ENCODE measurements at regions not wholly inside any gene's neighbourhood (a gene's known extent, or its start where the extent isn't known, plus 50 kb on each side); places are given as distances from the start of the nearest gene placed in this dataset.

DNA sequence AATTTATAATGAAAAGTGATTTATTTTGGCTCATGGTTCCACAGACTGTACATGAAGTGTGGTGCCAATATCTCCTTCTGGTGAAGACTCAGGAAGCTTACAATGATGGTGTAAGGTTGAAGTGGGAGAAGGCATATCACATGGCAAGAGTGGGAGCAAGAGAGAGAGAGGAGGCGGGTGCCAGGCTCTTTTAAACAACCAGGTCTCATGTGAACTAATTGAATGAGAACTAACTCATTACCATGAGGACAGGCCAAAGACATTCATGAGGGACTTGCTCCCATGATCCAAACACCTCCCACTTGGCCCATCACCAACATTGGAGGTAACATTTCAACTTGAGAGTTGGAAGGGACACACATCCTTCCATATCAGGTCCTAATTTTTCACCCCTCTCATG lies 155.2 kb downstream of the SLC38A4 start:
- TF ChIP-seq, protein P1, sequence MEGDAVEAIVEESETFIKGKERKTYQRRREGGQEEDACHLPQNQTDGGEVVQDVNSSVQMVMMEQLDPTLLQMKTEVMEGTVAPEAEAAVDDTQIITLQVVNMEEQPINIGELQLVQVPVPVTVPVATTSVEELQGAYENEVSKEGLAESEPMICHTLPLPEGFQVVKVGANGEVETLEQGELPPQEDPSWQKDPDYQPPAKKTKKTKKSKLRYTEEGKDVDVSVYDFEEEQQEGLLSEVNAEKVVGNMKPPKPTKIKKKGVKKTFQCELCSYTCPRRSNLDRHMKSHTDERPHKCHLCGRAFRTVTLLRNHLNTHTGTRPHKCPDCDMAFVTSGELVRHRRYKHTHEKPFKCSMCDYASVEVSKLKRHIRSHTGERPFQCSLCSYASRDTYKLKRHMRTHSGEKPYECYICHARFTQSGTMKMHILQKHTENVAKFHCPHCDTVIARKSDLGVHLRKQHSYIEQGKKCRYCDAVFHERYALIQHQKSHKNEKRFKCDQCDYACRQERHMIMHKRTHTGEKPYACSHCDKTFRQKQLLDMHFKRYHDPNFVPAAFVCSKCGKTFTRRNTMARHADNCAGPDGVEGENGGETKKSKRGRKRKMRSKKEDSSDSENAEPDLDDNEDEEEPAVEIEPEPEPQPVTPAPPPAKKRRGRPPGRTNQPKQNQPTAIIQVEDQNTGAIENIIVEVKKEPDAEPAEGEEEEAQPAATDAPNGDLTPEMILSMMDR (conservative IDR thresholded peaks at IDR 0.05), result no peak
- TF ChIP-seq ZFX (IDR thresholded peaks at IDR 0.05), result no peak
- no peak overlapping the region for H3K27ac ChIP-seq

DNA sequence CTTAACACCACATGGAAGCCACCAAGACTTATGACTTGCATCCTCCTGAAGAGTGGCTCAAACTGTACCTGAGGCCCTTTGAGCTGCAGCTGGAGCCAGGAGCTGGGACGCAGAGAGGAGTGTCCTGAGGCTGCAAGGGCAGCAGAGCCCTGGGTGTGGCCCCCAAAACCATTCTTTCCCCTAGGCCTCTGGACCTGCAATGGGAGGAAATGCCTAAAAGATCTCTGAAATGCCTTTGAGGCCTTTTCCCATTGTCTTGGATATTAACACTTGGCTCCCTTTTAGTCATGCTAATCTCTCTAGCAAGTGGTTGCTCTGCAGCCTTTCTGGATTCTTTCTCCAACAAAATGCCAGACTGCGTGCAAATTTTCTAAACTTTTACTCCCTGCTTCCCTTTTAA lies 156.1 kb downstream of the SLC38A4 start:
- H3K27ac ChIP-seq, result no peak overlapping the region

DNA sequence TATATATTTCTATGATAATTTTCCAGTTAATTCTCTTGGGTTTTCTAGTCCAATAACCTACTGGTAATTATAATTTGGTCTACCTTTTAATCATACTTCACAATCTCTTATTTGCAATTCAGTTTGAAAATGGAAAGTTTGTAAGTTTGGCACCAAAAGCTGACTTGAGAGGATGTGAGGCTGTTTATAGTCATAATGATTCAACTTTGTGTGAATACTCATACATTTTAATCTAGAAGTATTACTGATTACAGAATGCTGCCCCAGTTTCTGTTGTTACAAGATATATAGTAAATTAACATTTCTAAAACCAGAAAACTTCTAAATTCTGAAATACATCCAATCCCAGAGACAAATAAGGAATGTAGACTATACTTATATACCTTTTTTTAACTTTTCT lies 158.2 kb downstream of the SLC38A4 start:
- TF ChIP-seq ZFX (IDR thresholded peaks at IDR 0.05), result no peak
- TF ChIP-seq, protein P1 (conservative IDR thresholded peaks at IDR 0.05), result no peak
- H3K27ac ChIP-seq, result no peak overlapping the region

More for the DNA sequence above, 156.1 kb downstream of the SLC38A4 start:
- TF ChIP-seq ZFX (IDR thresholded peaks at IDR 0.05), result no peak
- TF ChIP-seq, protein P1 (conservative IDR thresholded peaks at IDR 0.05), result no peak

DNA sequence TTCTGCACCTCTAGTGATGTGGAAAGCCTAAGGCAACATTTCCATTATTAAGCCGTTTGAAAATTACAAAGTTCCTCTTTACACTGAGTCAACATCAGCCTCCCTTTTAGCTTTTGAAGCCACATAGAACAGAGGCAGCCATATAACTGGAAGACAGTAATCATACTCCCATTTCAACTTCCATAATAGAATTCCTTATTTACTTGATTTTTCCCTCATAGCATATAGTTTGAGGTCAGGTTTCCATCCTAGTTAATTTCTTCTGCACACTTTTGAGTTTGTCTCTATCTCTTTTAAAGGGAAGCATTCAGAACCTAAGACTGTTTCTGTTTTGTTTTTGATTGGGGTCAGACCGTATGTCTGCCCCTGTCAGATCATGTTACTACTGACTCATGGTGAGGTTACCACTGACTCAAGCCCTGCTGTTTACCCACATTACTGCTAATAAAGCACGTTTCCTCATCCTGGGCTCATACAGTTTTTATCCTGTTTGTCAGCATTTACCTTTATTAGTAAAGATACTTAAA lies 161.0 kb downstream of the SLC38A4 start:
- TF ChIP-seq ZFX (IDR thresholded peaks at IDR 0.05), result no peak
- TF ChIP-seq, protein P1 (conservative IDR thresholded peaks at IDR 0.05), result no peak
- H3K27ac ChIP-seq, result no peak overlapping the region

DNA sequence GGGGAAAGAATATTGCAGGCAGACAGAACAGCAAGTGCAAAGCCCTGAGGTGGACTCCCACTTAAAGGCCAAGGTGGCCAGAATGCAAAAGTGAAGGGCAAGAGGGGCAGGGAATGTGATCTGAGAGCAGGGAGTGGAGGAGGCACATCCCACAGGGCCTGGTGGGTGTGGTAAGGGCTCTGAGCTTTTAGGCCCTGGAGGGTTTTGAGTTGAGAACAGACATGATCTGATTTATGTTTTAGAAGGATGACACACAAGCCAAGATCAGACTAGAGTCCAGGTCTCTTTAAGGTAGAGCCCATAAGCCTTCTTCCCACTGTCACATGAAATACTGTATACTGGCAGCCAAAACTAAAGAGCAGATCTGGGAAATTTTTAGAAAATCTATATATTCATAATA lies 162.5 kb downstream of the SLC38A4 start:
- TF ChIP-seq ZFX (IDR thresholded peaks at IDR 0.05), result no peak
- TF ChIP-seq, protein P1 (conservative IDR thresholded peaks at IDR 0.05), result no peak
- H3K27ac ChIP-seq, result no peak overlapping the region

DNA sequence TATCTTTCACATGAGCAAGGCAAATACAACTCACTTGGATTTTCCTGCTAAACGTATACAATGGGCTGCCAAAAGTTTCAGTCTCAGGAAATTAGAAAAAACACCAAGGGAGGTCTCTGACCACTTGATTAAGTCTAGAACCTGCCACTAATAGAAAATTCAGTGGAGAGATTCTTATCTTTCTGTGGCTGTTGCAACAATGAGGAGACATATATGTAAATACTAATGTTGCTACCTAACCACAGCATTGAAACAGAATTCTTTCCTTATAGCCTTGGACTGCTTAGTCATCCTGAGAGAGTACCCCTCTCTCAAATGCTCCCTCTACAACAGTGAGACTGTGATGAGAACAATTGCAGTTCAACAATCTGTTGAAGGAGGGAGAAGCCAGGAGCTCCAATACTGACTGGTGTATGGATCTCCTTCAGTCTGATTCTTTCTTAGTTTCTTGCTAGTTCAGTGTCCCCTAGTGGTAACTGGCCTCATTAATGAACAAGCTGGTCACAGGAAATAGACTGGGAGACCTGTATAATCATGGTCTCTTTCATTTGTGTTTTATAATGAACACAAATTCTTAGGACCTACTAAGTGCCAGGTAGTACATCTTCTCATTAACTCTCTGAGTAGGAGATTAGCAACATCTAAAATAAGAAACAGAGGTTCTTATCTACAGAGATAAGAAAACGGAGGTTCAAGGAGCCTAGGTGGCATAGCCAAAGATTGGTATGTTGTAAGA lies 164.5 kb downstream of the SLC38A4 start:
- H3K27ac ChIP-seq, result no peak overlapping the region
- TF ChIP-seq, protein P1 (conservative IDR thresholded peaks at IDR 0.05), result peak; percentile 91
- TF ChIP-seq ZFX (IDR thresholded peaks at IDR 0.05), result no peak

DNA sequence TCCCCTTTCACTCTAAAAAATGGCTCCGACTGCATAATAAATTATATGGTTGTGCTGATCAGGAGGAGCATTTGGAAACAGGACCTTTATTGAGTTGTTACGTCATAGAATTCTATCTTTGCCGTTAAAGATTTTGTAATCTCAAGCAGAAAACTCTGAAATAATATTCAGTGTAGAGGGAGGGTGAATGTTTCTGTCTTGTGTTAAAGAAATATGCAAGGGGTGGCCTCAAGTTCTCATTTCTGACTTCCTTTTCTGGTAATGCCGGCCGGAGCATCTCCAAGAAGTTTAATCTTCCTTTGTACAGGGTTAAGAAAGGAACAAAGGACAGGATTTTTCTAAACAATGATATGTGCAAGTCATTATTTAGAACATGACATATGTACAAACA lies 165.1 kb downstream of the SLC38A4 start:
- TF ChIP-seq, protein P1 (conservative IDR thresholded peaks at IDR 0.05), result no peak
- TF ChIP-seq ZFX (IDR thresholded peaks at IDR 0.05), result no peak
- H3K27ac ChIP-seq, result no peak overlapping the region

Data from C4-2B (cell line).